ENCODE measurements at regions not wholly inside any gene's neighbourhood (a gene's known extent, or its start where the extent isn't known, plus 50 kb on each side); places are given as distances from the start of the nearest gene placed in this dataset.

DNA sequence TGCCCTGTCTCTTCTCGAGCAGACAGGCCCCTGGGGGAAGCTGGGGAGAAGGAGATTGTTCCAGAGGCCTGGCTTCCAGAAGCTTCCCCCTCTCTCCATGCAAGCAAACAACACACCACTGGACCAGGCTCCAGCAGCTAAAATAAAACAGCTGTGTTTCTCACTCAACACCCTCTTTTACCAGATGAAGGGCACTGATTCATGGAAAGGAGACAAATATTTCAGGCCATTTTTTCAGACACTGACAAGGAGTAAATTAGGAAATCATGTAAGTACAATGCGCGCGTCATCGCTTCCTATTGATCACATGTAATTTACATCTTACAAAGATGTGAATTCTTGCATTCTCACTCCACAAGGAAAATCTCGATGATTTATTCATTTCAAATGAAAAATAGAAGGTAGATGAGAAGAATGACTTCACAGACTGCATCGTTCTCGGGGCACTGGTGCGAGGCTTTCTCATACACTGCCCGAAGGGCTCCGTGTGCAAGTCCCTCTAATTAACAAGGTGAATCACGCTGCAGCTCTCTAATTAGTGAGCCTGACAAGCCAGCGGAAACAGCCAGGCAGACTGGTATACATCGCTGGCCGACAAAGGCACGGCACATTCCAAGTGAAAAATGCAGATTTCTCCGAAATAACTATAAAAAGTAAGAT is 153.6 kb downstream of the KCTD15 start:
- Histone ChIP-seq H3K27me3 (ENCODE audit: insufficient read depth, poor library complexity, severe bottlenecking) (no peaks in the 10 kb centered on the region), H3K36me3 (ENCODE audit: low read depth) (no peaks in the 10 kb centered on the region), H3K4me1 (ENCODE audit: insufficient read depth, poor library complexity, severe bottlenecking) (no peaks in the 10 kb centered on the region), H3K4me3 (ENCODE audit: severe bottlenecking) (no peak overlapping the region), H3K9me3 (ENCODE audit: severe bottlenecking) (no peaks in the 10 kb centered on the region), H3K27ac (ENCODE audit: poor library complexity, severe bottlenecking) (no peak overlapping the region)
- ATAC-seq (ENCODE audit: low read depth) (no peak), DNase-seq (ENCODE audit: low spot score) (no peak)
- TF ChIP-seq, protein P1, sequence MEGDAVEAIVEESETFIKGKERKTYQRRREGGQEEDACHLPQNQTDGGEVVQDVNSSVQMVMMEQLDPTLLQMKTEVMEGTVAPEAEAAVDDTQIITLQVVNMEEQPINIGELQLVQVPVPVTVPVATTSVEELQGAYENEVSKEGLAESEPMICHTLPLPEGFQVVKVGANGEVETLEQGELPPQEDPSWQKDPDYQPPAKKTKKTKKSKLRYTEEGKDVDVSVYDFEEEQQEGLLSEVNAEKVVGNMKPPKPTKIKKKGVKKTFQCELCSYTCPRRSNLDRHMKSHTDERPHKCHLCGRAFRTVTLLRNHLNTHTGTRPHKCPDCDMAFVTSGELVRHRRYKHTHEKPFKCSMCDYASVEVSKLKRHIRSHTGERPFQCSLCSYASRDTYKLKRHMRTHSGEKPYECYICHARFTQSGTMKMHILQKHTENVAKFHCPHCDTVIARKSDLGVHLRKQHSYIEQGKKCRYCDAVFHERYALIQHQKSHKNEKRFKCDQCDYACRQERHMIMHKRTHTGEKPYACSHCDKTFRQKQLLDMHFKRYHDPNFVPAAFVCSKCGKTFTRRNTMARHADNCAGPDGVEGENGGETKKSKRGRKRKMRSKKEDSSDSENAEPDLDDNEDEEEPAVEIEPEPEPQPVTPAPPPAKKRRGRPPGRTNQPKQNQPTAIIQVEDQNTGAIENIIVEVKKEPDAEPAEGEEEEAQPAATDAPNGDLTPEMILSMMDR (IDR thresholded peaks at IDR 0.05; ENCODE audit: poor library complexity, severe bottlenecking) = no peak

DNA sequence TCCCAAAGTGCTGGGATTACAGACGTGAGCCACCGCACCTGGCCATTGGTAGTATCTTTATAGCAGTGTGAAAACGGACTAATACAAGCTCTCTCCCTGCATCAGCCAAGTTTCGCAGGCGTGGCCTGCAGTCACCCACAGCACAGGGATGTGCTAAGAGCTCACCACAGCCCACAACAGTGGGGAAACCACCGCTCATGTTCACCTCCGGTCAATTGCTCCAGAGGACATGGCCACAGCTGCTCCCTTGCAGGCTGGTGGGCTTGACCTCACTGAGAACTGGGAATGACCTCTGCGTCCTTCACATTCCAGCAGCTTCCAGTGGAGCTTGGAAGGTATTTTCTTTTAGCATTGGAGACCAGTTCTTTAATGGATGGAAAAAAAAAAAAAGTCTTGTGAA is 156.4 kb downstream of the KCTD15 start:
- no peaks in the 10 kb centered on the region for H3K9me3 ChIP-seq (ENCODE audit: severe bottlenecking)
- H3K27ac ChIP-seq (ENCODE audit: poor library complexity, severe bottlenecking) = no peak overlapping the region
- no peaks in the 10 kb centered on the region for H3K27me3 ChIP-seq (ENCODE audit: insufficient read depth, poor library complexity, severe bottlenecking)
- TF ChIP-seq, protein P1 (IDR thresholded peaks at IDR 0.05; ENCODE audit: poor library complexity, severe bottlenecking) = no peak
- no peak for ATAC-seq (ENCODE audit: low read depth)
- no peaks in the 10 kb centered on the region for H3K4me1 ChIP-seq (ENCODE audit: insufficient read depth, poor library complexity, severe bottlenecking)
- H3K4me3 ChIP-seq (ENCODE audit: severe bottlenecking) = no peak overlapping the region
- no peaks in the 10 kb centered on the region for H3K36me3 ChIP-seq (ENCODE audit: low read depth)
- no peak for DNase-seq (ENCODE audit: low spot score)

DNA sequence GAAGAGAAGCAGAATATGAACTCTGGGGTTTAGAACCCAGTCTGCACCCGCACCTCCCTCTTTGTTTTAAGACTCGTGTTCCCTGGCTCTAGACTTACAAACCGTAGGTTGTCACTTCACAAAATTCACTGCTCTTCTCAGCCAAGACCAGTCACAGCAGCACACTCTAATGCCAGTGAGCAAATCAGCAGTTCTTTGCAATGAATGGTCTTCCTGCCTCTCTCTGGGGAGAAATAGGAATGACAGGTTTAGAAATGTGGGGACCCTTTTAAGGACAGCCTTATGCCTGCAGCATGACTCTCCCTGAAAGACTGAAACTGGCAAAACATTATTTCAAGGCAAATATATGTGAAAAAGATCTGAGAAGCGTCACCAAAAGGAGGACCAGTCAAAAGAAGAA is 156.9 kb downstream of the KCTD15 start:
- no peaks in the 10 kb centered on the region for H3K27me3 ChIP-seq (ENCODE audit: insufficient read depth, poor library complexity, severe bottlenecking)
- TF ChIP-seq, protein P1 (IDR thresholded peaks at IDR 0.05; ENCODE audit: poor library complexity, severe bottlenecking) = no peak
- ATAC-seq (ENCODE audit: low read depth) = no peak

DNA sequence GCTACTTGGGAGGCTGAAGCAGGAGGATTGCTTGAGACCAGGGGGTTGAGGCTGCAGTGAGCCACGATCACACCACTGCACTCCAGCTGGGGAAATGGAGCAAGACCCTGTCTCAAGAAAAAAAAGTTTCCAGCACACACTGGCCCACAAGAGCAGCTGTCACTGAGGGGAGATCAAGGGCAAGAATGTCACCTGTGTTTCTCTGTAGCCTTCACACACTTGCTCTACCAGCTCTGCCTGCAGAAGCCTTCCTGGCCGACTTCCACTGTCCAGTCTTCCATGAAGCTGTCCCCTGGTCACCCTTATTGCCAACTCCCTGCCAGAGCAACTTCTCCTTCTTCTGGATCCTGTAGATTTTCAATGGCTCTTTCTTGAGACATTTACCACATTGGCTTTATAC is 158.0 kb downstream of the KCTD15 start:
- H3K27me3 ChIP-seq (ENCODE audit: insufficient read depth, poor library complexity, severe bottlenecking) = no peaks in the 10 kb centered on the region
- no peak for ATAC-seq (ENCODE audit: low read depth)

More for the DNA sequence above, 156.9 kb downstream of the KCTD15 start:
- Histone ChIP-seq H3K36me3 (ENCODE audit: low read depth) (no peaks in the 10 kb centered on the region), H3K4me1 (ENCODE audit: insufficient read depth, poor library complexity, severe bottlenecking) (no peaks in the 10 kb centered on the region), H3K4me3 (ENCODE audit: severe bottlenecking) (no peak overlapping the region), H3K9me3 (ENCODE audit: severe bottlenecking) (no peaks in the 10 kb centered on the region), H3K27ac (ENCODE audit: poor library complexity, severe bottlenecking) (no peak overlapping the region)
- DNase-seq (ENCODE audit: low spot score) = no peak

DNA sequence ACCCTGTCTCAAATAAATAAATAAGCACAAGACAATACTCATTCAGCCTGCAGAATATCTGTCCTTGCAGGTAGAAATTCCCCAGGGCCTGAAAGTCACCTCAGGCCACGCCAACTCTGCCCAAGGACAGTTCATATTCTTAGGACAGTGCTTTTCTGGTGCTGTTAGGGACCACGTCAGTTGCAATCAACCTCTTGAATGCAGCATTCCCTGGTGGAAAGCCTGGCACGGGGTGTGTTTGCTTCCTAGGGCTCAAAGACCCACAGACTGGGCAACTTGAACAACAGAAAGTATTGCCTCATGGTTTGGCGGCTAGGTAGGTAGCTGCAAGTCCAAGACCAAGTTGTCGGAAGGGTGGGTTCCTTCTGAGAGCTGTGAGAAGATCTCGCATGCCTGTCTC is 160.3 kb downstream of the KCTD15 start:
- DNase-seq (ENCODE audit: low spot score) = no peak
- Histone ChIP-seq H3K4me1 (ENCODE audit: insufficient read depth, poor library complexity, severe bottlenecking) (no peaks in the 10 kb centered on the region), H3K4me3 (ENCODE audit: severe bottlenecking) (no peak overlapping the region), H3K36me3 (ENCODE audit: low read depth) (no peaks in the 10 kb centered on the region), H3K9me3 (ENCODE audit: severe bottlenecking) (no peaks in the 10 kb centered on the region), H3K27me3 (ENCODE audit: insufficient read depth, poor library complexity, severe bottlenecking) (no peaks in the 10 kb centered on the region), H3K27ac (ENCODE audit: poor library complexity, severe bottlenecking) (no peak overlapping the region)
- TF ChIP-seq, protein P1 (IDR thresholded peaks at IDR 0.05; ENCODE audit: poor library complexity, severe bottlenecking) = no peak
- ATAC-seq (ENCODE audit: low read depth) = no peak

More for the DNA sequence above, 158.0 kb downstream of the KCTD15 start:
- Histone ChIP-seq H3K27ac (ENCODE audit: poor library complexity, severe bottlenecking) (no peak overlapping the region), H3K4me1 (ENCODE audit: insufficient read depth, poor library complexity, severe bottlenecking) (no peaks in the 10 kb centered on the region), H3K9me3 (ENCODE audit: severe bottlenecking) (no peaks in the 10 kb centered on the region), H3K36me3 (ENCODE audit: low read depth) (no peaks in the 10 kb centered on the region), H3K4me3 (ENCODE audit: severe bottlenecking) (no peak overlapping the region)
- TF ChIP-seq, protein P1 (IDR thresholded peaks at IDR 0.05; ENCODE audit: poor library complexity, severe bottlenecking) = no peak
- DNase-seq (ENCODE audit: low spot score) = no peak
